ENCODE measurements at regions not wholly inside any gene's neighbourhood (a gene's known extent, or its start where the extent isn't known, plus 50 kb on each side); places are given as distances from the start of the nearest gene placed in this dataset.

GRCh38 chr4:129897111-129897510 lies 801.2 kb downstream of the C4orf33 start:
- TF ChIP-seq EZH2 (IDR thresholded peaks at IDR 0.05) (no peak), POLR2AphosphoS5 (IDR thresholded peaks at IDR 0.05; ENCODE audit: borderline replicate concordance, low read depth, low read length) (no peak), FOXP2 (optimal IDR thresholded peaks at IDR 0.05; ENCODE audit: control extremely low read depth, extremely low read length, insufficient read depth) (no peak)

All from SK-N-MC (cell line).